ENCODE measurements at regions not wholly inside any gene's neighbourhood (a gene's known extent, or its start where the extent isn't known, plus 50 kb on each side); places are given as distances from the start of the nearest gene placed in this dataset.

- no peak for TF ChIP-seq RAD21 (IDR thresholded peaks at IDR 0.05; ENCODE audit: low read depth)
- TF ChIP-seq, protein P1, sequence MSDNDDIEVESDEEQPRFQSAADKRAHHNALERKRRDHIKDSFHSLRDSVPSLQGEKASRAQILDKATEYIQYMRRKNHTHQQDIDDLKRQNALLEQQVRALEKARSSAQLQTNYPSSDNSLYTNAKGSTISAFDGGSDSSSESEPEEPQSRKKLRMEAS (IDR thresholded peaks at IDR 0.05) = no peak
- no peak for TF ChIP-seq CEBPB (IDR thresholded peaks at IDR 0.05)
- no peak for TF ChIP-seq YY1 (IDR thresholded peaks at IDR 0.05; ENCODE audit: low read depth)
- no peak for TF ChIP-seq EP300 (IDR thresholded peaks at IDR 0.05; ENCODE audit: borderline replicate concordance)
- TF ChIP-seq FOXM1 (IDR thresholded peaks at IDR 0.05; ENCODE audit: borderline replicate concordance, low read depth) = no peak
- TF ChIP-seq TAF1 (IDR thresholded peaks at IDR 0.05; ENCODE audit: low read depth) = no peak
- TF ChIP-seq ZBTB7A (IDR thresholded peaks at IDR 0.05; ENCODE audit: low read depth) = no peak
- no peak for TF ChIP-seq REST (IDR thresholded peaks at IDR 0.05; ENCODE audit: low read depth)
- no peak for TF ChIP-seq NFIC (IDR thresholded peaks at IDR 0.05)
- TF ChIP-seq, protein P2, sequence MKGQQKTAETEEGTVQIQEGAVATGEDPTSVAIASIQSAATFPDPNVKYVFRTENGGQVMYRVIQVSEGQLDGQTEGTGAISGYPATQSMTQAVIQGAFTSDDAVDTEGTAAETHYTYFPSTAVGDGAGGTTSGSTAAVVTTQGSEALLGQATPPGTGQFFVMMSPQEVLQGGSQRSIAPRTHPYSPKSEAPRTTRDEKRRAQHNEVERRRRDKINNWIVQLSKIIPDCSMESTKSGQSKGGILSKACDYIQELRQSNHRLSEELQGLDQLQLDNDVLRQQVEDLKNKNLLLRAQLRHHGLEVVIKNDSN (IDR thresholded peaks at IDR 0.05) = no peak
- no peak for TF ChIP-seq CREB1 (IDR thresholded peaks at IDR 0.05; ENCODE audit: low read depth)
- no peak for TF ChIP-seq EGR1 (IDR thresholded peaks at IDR 0.05)
Measured at GRCh38 chr20:43776691-43777090, 49.9 kb upstream of the GTSF1L start.
